22Rv1 (cell line): ENCODE measurements at regions not wholly inside any gene's neighbourhood (a gene's known extent, or its start where the extent isn't known, plus 50 kb on each side); places are given as distances from the start of the nearest gene placed in this dataset.

ENCODE experiments used
- H3K27ac ChIP-seq: fragments of 450-650 bp; 2 replicates; pipeline ENCODE4 v1.5.1; 2017
- ZFX ChIP-seq: fragments of 450-650 bp; IDR thresholded peaks from 2 replicates; pipeline ENCODE4 v1.6.1; 2017; ENCODE audit warnings: antibody characterized with exemption, borderline replicate concordance
- TF ChIP-seq, protein P1 (sequence below): fragments of 450-650 bp; IDR thresholded peaks from 2 replicates; pipeline ENCODE4 v1.5.1; 2017; ENCODE audit warnings: mild to moderate bottlenecking

DNA sequence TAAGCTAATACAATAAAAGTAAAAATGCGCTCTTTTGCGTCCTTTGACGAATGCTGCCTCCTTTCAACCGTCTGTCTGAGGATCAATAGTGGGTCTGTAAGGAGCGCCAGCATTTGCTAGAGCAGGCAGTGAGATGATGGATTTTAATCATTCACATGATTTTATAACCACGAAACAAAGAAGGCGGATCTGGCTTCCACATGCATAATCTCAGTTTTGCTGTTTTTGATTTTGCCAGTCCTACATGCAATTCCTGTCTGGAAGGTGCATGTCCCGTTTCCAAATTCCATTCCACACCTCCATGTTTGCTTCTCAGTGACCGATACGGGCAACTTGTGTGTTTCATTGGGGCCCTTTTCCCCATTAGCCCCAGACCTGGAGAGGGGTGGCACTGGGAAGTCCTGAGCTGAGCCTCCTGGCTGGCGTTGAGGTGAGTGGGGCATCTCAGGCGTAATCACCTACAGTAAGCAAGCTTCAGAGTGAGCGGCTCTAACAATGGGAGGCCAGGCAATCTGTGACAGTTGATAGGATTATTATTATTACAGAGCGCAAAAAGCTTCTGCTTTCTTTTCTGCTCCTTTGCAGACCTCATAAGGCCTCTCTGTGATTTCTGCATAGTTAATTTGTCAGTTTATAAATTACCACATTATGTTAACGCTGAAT lies 405.4 kb downstream of the ZSWIM6 start:
- TF ChIP-seq, protein P1, sequence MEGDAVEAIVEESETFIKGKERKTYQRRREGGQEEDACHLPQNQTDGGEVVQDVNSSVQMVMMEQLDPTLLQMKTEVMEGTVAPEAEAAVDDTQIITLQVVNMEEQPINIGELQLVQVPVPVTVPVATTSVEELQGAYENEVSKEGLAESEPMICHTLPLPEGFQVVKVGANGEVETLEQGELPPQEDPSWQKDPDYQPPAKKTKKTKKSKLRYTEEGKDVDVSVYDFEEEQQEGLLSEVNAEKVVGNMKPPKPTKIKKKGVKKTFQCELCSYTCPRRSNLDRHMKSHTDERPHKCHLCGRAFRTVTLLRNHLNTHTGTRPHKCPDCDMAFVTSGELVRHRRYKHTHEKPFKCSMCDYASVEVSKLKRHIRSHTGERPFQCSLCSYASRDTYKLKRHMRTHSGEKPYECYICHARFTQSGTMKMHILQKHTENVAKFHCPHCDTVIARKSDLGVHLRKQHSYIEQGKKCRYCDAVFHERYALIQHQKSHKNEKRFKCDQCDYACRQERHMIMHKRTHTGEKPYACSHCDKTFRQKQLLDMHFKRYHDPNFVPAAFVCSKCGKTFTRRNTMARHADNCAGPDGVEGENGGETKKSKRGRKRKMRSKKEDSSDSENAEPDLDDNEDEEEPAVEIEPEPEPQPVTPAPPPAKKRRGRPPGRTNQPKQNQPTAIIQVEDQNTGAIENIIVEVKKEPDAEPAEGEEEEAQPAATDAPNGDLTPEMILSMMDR, result no peak
- no peak for TF ChIP-seq ZFX
- H3K27ac ChIP-seq, result no peak overlapping the region

DNA sequence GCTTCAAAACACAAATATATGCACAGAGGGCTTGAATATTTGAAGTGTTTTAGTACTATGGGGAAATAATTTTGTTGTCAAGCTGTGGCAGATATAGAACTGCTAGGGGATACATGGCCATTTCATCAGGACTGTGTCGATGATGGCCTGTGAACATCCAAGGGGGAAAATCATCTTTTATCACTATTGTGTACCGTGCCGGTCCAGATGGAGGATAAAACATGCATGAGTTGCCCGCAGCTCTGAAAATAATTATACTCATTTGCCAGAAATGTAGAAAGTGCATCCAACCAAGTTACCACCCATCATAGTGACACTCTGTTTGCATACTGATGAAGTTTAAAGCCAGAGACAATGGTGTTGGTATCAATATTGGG lies 405.9 kb downstream of the ZSWIM6 start:
- TF ChIP-seq, protein P1, result no peak
- TF ChIP-seq ZFX, result no peak
- no peak overlapping the region for H3K27ac ChIP-seq

DNA sequence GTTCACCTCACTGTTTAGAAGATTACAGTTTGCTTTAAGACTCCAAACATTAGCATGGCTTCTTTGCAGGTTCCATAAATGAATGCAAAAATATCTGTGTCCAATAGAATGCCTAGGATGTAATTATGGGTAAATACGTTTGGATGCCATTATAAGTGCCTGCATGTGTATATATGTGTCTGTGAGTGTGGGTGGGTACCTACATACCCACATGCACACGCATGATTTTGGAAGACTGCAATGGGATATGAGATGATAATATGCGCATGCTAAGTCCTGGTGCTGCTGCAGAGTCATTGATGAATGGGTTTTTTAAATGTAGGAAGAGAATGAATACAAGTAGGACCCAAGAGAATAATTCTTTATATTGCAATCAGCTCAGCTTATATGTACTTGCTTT lies 406.4 kb downstream of the ZSWIM6 start:
- no peak overlapping the region for H3K27ac ChIP-seq
- no peak for TF ChIP-seq ZFX
- TF ChIP-seq, protein P1, result no peak

DNA sequence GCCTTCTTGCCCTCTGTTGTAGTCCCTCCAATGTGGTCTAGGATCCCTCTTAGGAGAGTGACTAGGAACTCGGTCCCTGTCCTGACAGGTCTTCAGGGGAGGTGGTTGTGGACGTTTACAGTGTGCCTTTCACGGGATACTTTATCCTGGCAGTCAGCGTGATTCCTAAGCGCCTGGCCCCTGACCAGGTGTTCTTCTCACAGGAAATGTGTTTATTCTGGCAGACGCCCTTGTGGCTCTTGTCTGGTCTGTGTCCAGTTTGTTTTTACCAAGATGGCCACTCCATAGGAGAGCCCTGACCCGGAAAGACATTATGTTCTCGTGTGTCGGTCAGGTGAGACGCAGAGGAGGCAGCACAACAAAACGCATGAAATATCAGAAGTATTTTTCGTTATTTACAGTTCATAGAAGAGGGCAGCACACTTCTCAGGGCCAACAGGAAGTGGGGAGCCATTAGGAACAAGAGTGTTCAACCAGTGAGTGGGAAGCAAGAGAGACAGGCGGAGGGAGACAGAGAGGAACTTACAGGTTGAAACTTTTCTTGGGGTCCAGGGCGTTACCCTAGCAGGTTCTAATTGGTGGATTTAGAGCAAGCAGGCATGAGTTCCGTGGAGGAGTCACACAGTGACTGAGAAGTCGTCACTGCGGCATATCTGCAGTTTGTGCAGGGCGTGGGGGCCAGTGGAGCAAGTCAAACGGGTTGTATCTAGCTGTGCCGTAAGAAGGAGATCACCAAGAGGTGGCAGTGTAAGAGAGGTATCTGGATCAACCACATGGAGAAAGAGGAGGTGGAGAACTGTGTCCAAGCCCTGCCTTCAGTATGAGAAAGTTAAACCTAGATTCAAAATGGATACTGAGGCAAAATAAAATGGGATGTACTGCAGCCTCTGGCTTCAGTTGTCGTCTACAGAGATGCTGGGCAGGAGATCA lies 412.9 kb downstream of the ZSWIM6 start:
- TF ChIP-seq, protein P1, result peak; percentile 13; the same call in 1 of the 2 replicates
- TF ChIP-seq ZFX, result no peak

DNA sequence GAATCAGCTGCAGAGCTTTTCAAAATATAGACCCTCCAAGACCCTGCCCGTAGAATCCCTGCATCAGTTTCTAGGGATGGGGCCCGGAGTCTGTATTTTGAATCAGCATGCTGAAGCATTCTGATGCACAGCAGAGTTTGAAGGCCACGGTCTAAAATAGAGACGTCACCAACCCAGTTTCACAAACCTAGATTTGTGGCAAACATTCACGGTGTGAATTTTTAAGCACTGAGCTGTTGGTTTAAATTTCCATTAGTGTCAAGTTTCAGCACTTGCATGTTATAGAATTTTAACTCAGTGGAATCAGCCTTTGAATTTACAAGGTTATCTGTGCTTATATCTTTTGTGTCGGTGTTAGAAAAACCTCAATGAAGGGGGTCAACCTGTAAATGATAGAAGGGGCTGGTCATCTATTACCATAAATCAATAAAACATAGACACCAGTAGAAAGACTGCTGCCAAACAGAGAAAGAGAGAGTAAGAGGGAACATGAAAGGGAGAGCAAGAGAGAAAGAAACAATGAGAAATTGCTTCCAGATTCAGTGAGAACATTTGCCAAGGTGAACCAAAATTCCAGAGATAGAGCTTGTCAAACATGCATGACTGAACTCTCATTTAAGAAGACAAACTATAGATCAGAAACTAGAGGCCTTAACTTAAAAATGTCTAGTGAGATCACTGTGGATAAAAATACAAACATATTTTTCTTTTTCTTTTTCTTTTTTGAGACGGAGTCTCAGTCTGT lies 414.9 kb downstream of the ZSWIM6 start:
- no peak overlapping the region for H3K27ac ChIP-seq
- TF ChIP-seq, protein P1, result no peak
- no peak for TF ChIP-seq ZFX

More for the DNA sequence above, 412.9 kb downstream of the ZSWIM6 start:
- no peak overlapping the region for H3K27ac ChIP-seq

DNA sequence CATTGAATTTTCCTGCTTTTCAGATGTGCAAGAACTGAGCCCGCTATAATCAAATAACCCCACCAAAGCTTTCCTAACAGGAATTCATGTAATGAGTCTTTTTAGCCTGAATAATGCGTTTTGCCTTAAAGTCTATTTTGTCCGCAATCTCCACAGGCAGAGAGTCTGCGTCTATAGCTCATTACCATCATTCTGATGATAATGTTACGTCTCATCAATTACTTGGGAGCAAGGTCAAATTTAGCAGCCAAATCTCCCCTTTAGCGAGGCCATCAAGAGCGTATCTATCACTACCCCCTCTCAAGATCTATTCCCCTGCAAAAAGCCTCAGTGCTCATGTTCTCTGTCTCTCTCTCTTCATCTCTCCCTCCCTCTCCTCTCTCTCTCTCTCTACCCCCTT lies 416.1 kb downstream of the ZSWIM6 start:
- TF ChIP-seq, protein P1, result no peak
- no peak for TF ChIP-seq ZFX
- H3K27ac ChIP-seq, result no peak overlapping the region
